Sigmoid colon (tissue), 6 donors: ENCODE measurements at regions not wholly inside any gene's neighbourhood (a gene's known extent, or its start where the extent isn't known, plus 50 kb on each side); places are given as distances from the start of the nearest gene placed in this dataset.
"Not testable (repeated sequence)": the region's sequence is repeated elsewhere in the genome, so short reads cannot be mapped to it uniquely, and the experiment has no call there.

Source experiments
- DNase-seq: peaks from one replicate; pipeline ENCODE4 v3.0.0-alpha.2; 2019
- H3K27ac ChIP-seq, 4 donors: fragments of 200-600 bp; sonication (generic); one replicate each; pipeline ENCODE4 v1.5.1; 2016 to 2019; ENCODE audit warnings: mild to moderate bottlenecking in 1 of 4
- H3K27me3 ChIP-seq, 3 donors: fragments of 200-600 bp; sonication (generic); one replicate each; pipeline ENCODE4 v1.5.1; 2019; ENCODE audit warnings: mild to moderate bottlenecking in 1 of 3
- H3K36me3 ChIP-seq, 4 donors: fragments of 200-600 bp; sonication (generic); one replicate each; pipeline ENCODE4 v1.5.1; 2016 to 2019
- H3K4me1 ChIP-seq, 4 donors: fragments of 200-600 bp; sonication (generic); one replicate each; pipeline ENCODE4 v1.5.1; 2017 to 2019
- H3K4me3 ChIP-seq, 4 donors: fragments of 200-600 bp; sonication (generic); one replicate each; pipeline ENCODE4 v1.5.1; 2017 to 2019; ENCODE audit warnings: mild to moderate bottlenecking in 2 of 4, moderate library complexity in 1 of 4
- H3K9me3 ChIP-seq, 4 donors: fragments of 200-600 bp in 3 of 4; sonication (generic) in 3 of 4; one replicate each; pipeline versions ENCODE4 v1.5.1 to v1.6.1; 2013 to 2019
- CTCF ChIP-seq, 4 experiments: fragments of 450-650 bp in 3 of 4; fragments of 200-600 bp in 1 of 4; IDR thresholded peaks; one replicate each; pipeline ENCODE4 v1.5.1; 2016 to 2019; ENCODE audit warnings: antibody characterized with exemption in 4 of 4, mild to moderate bottlenecking in 3 of 4, moderate library complexity in 2 of 4
- EP300 ChIP-seq, 4 donors: sonication (generic); formaldehyde crosslinking; IDR thresholded peaks; one replicate each; pipeline ENCODE4 v1.6.1; 2017; ENCODE audit warnings: antibody characterized with exemption in 4 of 4
- POLR2A ChIP-seq, 2 donors: fragments of 450-650 bp; IDR thresholded peaks; one replicate each; pipeline ENCODE4 v1.6.1; 2016; ENCODE audit warnings: antibody characterized with exemption in 2 of 2, mild to moderate bottlenecking in 2 of 2, moderate library complexity in 2 of 2
- POLR2AphosphoS5 ChIP-seq, 4 donors: sonication (generic); formaldehyde crosslinking; IDR thresholded peaks; one replicate each; pipeline ENCODE4 v1.6.1; 2017; ENCODE audit warnings: antibody characterized with exemption in 4 of 4
- WGBS, 2 donors: extraction: QIAGEN DNeasy Blood & Tissue Kit; methylation state at CpG; one replicate each; pipeline ENCODE4 v1.1.7; 2013; 5-methylcytosine and 5-hydroxymethylcytosine counted together
- intact Hi-C: fragments of 100-400 bp; cut with DNase I; formaldehyde crosslinking; loops from one replicate; pipeline ENCODE4 v1.15.1; 2023
- donor health status: healthy with polysubstance abuse.
- donor health status: healthy.

GRCh38 chr4:112952313-112952700 lies 97.1 kb upstream of the ANK2 start:
- no peak overlapping the region for H3K27ac ChIP-seq
- TF ChIP-seq POLR2A (IDR thresholded peaks at IDR 0.05) = no peak
- TF ChIP-seq POLR2AphosphoS5 (IDR thresholded peaks at IDR 0.05) = no peak
- TF ChIP-seq EP300 (IDR thresholded peaks at IDR 0.05) = no peak
- no peak for TF ChIP-seq CTCF (IDR thresholded peaks at IDR 0.05)
- H3K4me3 ChIP-seq = no peak overlapping the region
- H3K36me3 ChIP-seq = no peaks in the 10 kb centered on the region
- DNase-seq = no peak
- WGBS, 2 donors = 16 to 44% methylated on average over 1 of the region's 1 CpG
- intact Hi-C loops = loop anchor here (5.0 to 10.0 kb wide), 2 partner anchors 132 to 315 kb away; partner anchors contain the start of genes LARP7 and ZGRF1
- H3K4me1 ChIP-seq = peaks cover 0 to 9% (median 0%) of the 10 kb centered on the region in 4 donors
- no peaks in the 10 kb centered on the region for H3K9me3 ChIP-seq
- no peaks in the 10 kb centered on the region for H3K27me3 ChIP-seq

DNA sequence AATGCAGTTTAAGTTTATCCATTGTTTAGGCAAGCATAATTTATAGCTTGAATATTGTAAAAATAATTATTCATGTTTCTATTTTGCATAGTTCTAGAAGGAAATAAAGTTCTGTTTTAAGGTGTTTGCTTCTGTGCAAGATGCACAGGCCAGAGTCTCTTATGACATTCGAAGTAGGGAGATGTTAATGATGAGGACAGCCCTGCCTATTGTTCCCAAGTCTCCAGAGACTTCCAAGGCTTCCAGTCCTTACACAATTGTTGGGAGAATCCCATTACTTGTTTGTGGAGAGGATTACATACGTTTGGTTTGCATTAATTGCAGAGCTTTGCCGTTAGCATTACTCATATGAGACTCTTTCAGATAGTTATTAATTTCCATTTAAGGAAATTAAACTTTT lies 96.2 kb upstream of the ANK2 start:
- Histone ChIP-seq H3K27ac (no peak overlapping the region), H3K36me3 (no peaks in the 10 kb centered on the region), H3K9me3 (no peaks in the 10 kb centered on the region), H3K4me3 (no peak overlapping the region), H3K4me1 (peaks cover 0 to 9% (median 0%) of the 10 kb centered on the region in 4 donors), H3K27me3 (no peaks in the 10 kb centered on the region)
- intact Hi-C loops = loop anchor here (5.0 to 10.0 kb wide), 2 partner anchors 132 to 316 kb away; partner anchors contain the start of genes LARP7 and ZGRF1
- DNase-seq = no peak
- WGBS, 2 donors = 46 to 53% methylated on average over 3 of the region's 3 CpGs
- TF ChIP-seq POLR2AphosphoS5 (IDR thresholded peaks at IDR 0.05) = no peak
- no peak for TF ChIP-seq CTCF (IDR thresholded peaks at IDR 0.05)
- no peak for TF ChIP-seq EP300 (IDR thresholded peaks at IDR 0.05)
- TF ChIP-seq POLR2A (IDR thresholded peaks at IDR 0.05) = no peak

DNA sequence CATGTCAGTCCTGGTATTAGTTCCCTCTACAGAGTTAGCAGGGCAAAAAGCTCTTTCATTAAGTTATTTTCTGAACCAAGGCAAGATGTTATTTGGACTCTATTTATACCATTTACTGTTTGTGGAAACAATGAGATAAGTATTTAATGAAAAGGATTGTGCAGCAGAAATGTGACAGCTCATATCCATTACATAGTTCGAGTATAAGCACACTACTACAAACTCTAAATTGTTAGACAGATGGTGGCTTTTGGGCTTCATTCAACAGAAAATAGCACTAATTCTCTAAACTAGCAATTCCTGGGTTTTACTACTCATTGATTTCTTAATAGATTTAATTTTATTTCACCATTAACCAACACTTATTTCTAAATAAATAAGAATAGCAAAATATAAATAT lies 95.2 kb upstream of the ANK2 start:
- no peaks in the 10 kb centered on the region for H3K9me3 ChIP-seq
- no peaks in the 10 kb centered on the region for H3K36me3 ChIP-seq
- TF ChIP-seq CTCF (IDR thresholded peaks at IDR 0.05) (no peak), POLR2AphosphoS5 (IDR thresholded peaks at IDR 0.05) (no peak)
- intact Hi-C loops = loop anchor here (5.0 to 10.0 kb wide), 2 partner anchors 131 to 317 kb away; partner anchors contain the start of genes LARP7 and ZGRF1
- no peak overlapping the region for H3K4me3 ChIP-seq
- peaks cover 0 to 9% (median 0%) of the 10 kb centered on the region in 4 donors for H3K4me1 ChIP-seq
- WGBS, 2 donors = 2 to 58% methylated on average over 1 of the region's 1 CpG
- H3K27me3 ChIP-seq = no peaks in the 10 kb centered on the region
- H3K27ac ChIP-seq = no peak overlapping the region
- DNase-seq = no peak

DNA sequence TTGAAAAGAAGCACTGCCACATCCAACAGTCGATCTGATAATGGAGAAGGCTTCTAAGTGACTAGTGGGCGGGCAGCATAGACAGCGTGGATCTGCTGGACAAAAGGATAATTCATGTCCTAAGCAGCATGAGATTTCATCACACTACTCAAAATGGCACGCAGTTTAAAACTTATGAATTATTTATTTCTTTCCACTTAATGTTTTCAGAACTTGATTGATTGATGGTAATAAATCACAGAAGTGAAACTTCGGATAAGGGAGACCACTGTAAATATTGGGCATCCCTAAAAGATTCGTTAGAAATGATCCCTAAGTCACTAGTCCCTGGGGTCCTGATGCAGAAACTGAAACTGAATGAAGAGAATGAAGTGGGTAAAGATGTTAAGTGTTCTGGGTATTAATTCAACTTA lies 93.0 kb upstream of the ANK2 start:
- no peaks in the 10 kb centered on the region for H3K9me3 ChIP-seq
- no peaks in the 10 kb centered on the region for H3K27me3 ChIP-seq
- TF ChIP-seq POLR2AphosphoS5 (IDR thresholded peaks at IDR 0.05) = no peak
- TF ChIP-seq EP300 (IDR thresholded peaks at IDR 0.05) = no peak
- no peak for TF ChIP-seq CTCF (IDR thresholded peaks at IDR 0.05)
- TF ChIP-seq POLR2A (IDR thresholded peaks at IDR 0.05) = no peak
- 77 to 85% methylated on average over 6 of the region's 6 CpGs for WGBS, 2 donors
- DNase-seq = no peak
- peaks cover 0 to 4% (median 0%) of the 10 kb centered on the region in 4 donors for H3K4me1 ChIP-seq
- H3K4me3 ChIP-seq = no peak overlapping the region
- no peaks in the 10 kb centered on the region for H3K36me3 ChIP-seq
- intact Hi-C loops = loop anchor here (10.0 kb wide), 1 partner anchor 128 kb away; no protein-coding TSS in a partner anchor
- no peak overlapping the region for H3K27ac ChIP-seq

- not testable (repeated sequence) for H3K4me1 ChIP-seq, H3K36me3 ChIP-seq, H3K4me3 ChIP-seq, H3K27ac ChIP-seq, H3K9me3 ChIP-seq, H3K27me3 ChIP-seq, DNase-seq
- WGBS, 2 donors = 96 to 97% methylated on average over 22 to 24 of the region's 31 CpGs
- intact Hi-C loops = loop anchor here (10.0 kb wide), 1 partner anchor 127 kb away; no protein-coding TSS in a partner anchor
Measured at GRCh38 chr4:112957764-112958163, 91.7 kb upstream of the ANK2 start.
